ENCODE measurements at regions not wholly inside any gene's neighbourhood (a gene's known extent, or its start where the extent isn't known, plus 50 kb on each side); places are given as distances from the start of the nearest gene placed in this dataset.

- H3K9me3 Mint-ChIP-seq, result peaks cover 14% of the 10 kb centered on the region
- H3K36me3 Mint-ChIP-seq (ENCODE audit: low read depth), result peaks cover 4% of the 10 kb centered on the region
- no peak overlapping the region for H3K4me3 Mint-ChIP-seq
- ChIA-PET POLR2A (no interaction called here), CTCF (no interaction called here)
- intact Hi-C loops (cut with micrococcal nuclease), result no loop called here
- H3K27me3 Mint-ChIP-seq, result no peaks in the 10 kb centered on the region
- no peak for ATAC-seq
- H3K27ac Mint-ChIP-seq, result no peak overlapping the region
- no peak for DNase-seq
- TF ChIP-seq CTCF (IDR thresholded peaks at IDR 0.05), result no peak
- H3K4me1 Mint-ChIP-seq (ENCODE audit: low read depth), result no peaks in the 10 kb centered on the region
Observed at GRCh38 chr4:38289553-38289952, 329.4 kb downstream of the PTTG2 start.

GRCh38 chr4:38290366-38290765 is 330.2 kb downstream of the PTTG2 start:
- CTCF ChIA-PET, result no interaction called here

DNA sequence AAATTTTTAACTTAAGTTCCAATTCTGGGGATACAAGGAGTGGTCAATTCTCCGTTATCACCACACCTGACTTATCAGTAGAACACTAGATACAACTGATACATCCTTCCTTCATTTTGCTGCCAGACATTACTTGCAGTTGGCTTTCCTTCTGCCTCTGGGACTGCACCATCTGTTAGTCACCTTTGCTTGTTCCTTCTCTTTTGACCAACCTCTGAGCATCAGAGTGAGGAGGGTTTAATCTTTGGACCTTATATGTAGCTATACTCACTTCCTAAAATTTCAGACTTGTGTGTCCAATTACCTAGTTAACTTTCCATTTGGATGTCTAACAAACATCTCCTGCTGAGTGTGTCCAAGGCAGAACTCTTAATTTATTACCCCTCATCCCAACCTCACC is 330.7 kb downstream of the PTTG2 start:
- Mint-ChIP-seq H3K4me1 (ENCODE audit: low read depth) (no peaks in the 10 kb centered on the region), H3K27me3 (no peaks in the 10 kb centered on the region), H3K9me3 (peaks cover 17% of the 10 kb centered on the region), H3K27ac (no peak overlapping the region), H3K36me3 (ENCODE audit: low read depth) (peaks cover 4% of the 10 kb centered on the region), H3K4me3 (no peak overlapping the region)
- CTCF ChIA-PET, result no interaction called here
- DNase-seq, result no peak
- POLR2A ChIA-PET, result interaction anchor here (0.9 kb wide), 1 partner anchor 14 kb away, joined by 3 read pairs; no protein-coding TSS in a partner anchor
- intact Hi-C loops (cut with micrococcal nuclease), result no loop called here
- no peak for TF ChIP-seq CTCF (IDR thresholded peaks at IDR 0.05)
- ATAC-seq, result no peak

More at GRCh38 chr4:38290366-38290765, 330.2 kb downstream of the PTTG2 start:
- POLR2A ChIA-PET, result interaction anchor here (0.9 kb wide), 1 partner anchor 14 kb away, joined by 3 read pairs; no protein-coding TSS in a partner anchor
- intact Hi-C loops (cut with micrococcal nuclease), result no loop called here
- Mint-ChIP-seq H3K9me3 (peaks cover 17% of the 10 kb centered on the region), H3K27me3 (no peaks in the 10 kb centered on the region), H3K4me3 (no peak overlapping the region), H3K36me3 (ENCODE audit: low read depth) (peaks cover 4% of the 10 kb centered on the region), H3K27ac (no peak overlapping the region), H3K4me1 (ENCODE audit: low read depth) (no peaks in the 10 kb centered on the region)
- TF ChIP-seq CTCF (IDR thresholded peaks at IDR 0.05), result no peak
- no peak for ATAC-seq
- DNase-seq, result no peak

GRCh38 chr4:38292529-38292928 is 332.3 kb downstream of the PTTG2 start:
- Mint-ChIP-seq H3K36me3 (ENCODE audit: low read depth) (peaks cover 4% of the 10 kb centered on the region), H3K4me1 (ENCODE audit: low read depth) (no peaks in the 10 kb centered on the region), H3K27me3 (no peaks in the 10 kb centered on the region), H3K9me3 (peaks cover 23% of the 10 kb centered on the region), H3K27ac (no peak overlapping the region), H3K4me3 (no peak overlapping the region)
- CTCF ChIA-PET, result interaction anchor here (1.0 to 1.1 kb wide), 2 partner anchors 112 to 193 kb away, joined by 3 read pairs; no protein-coding TSS in a partner anchor
- POLR2A ChIA-PET, result no interaction called here
- intact Hi-C loops (cut with micrococcal nuclease), result no loop called here
- TF ChIP-seq CTCF (IDR thresholded peaks at IDR 0.05), result no peak
- ATAC-seq (no peak), DNase-seq (no peak)

DNA sequence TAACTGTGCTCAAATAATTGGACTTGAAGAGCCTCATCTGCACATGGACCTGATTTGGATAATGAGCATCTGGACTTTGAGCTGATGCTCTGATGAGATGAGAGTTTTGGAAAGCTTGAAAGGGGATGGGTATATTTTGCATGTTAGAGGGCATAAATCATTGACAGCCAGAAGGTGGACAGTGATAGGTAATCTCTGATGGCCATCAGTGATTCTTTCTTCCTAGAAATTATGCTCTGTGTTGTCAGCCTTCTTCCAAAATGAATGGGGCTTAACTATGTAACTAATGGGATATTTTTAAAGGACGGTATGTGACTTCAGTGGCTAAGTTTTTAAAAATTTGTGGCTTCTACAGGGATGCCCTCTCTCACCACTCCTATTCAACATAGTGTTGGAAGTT is 334.0 kb downstream of the PTTG2 start:
- Mint-ChIP-seq H3K9me3 (peaks cover 32% of the 10 kb centered on the region), H3K27me3 (no peaks in the 10 kb centered on the region), H3K4me1 (ENCODE audit: low read depth) (no peaks in the 10 kb centered on the region), H3K27ac (no peak overlapping the region), H3K4me3 (no peak overlapping the region), H3K36me3 (ENCODE audit: low read depth) (peaks cover 8% of the 10 kb centered on the region)
- ChIA-PET POLR2A (no interaction called here), CTCF (no interaction called here)
- DNase-seq, result no peak
- intact Hi-C loops (cut with micrococcal nuclease), result no loop called here
- ATAC-seq, result no peak
- TF ChIP-seq CTCF (IDR thresholded peaks at IDR 0.05), result no peak

Data from activated CD8-positive, alpha-beta T cell treated with anti-CD3 and anti-CD28 coated beads for 36 hours (primary cell).